ENCODE measurements at regions not wholly inside any gene's neighbourhood (a gene's known extent, or its start where the extent isn't known, plus 50 kb on each side); places are given as distances from the start of the nearest gene placed in this dataset.

- TF ChIP-seq CTCF (conservative IDR thresholded peaks at IDR 0.05; ENCODE audit: low read depth): no peak
- no peak overlapping the region for H3K27ac ChIP-seq
- CTCF ChIA-PET: no interaction called here
- POLR2A ChIA-PET (ENCODE audit: low non-redundant PET): no interaction called here
- no peak for DNase-seq (ENCODE audit: low spot score)
Measured at GRCh38 chr14:24695265-24696241, 61.6 kb upstream of the GZMB start.

- POLR2A ChIA-PET (ENCODE audit: low non-redundant PET): no interaction called here
- DNase-seq (ENCODE audit: low spot score): no peak
- TF ChIP-seq CTCF (conservative IDR thresholded peaks at IDR 0.05; ENCODE audit: low read depth): no peak
- no peak overlapping the region for H3K27ac ChIP-seq
- CTCF ChIA-PET: no interaction called here
Measured at GRCh38 chr14:24694680-24695079, 60.7 kb upstream of the GZMB start.

- no peak for DNase-seq (ENCODE audit: low spot score)
- ChIA-PET POLR2A (ENCODE audit: low non-redundant PET) (no interaction called here), CTCF (interaction anchor here (1.0 kb wide), 1 partner anchor 16 kb away, joined by 4 read pairs; no protein-coding TSS in a partner anchor)
- no peak for TF ChIP-seq CTCF (conservative IDR thresholded peaks at IDR 0.05; ENCODE audit: low read depth)
- no peak overlapping the region for H3K27ac ChIP-seq
Measured at GRCh38 chr14:24693983-24694382, 60.0 kb upstream of the GZMB start.

- POLR2A ChIA-PET (ENCODE audit: low non-redundant PET): no interaction called here
- CTCF ChIA-PET: interaction anchor here (1.0 kb wide), 1 partner anchor 17 kb away, joined by 4 read pairs; no protein-coding TSS in a partner anchor
- DNase-seq (ENCODE audit: low spot score): no peak
- no peak overlapping the region for H3K27ac ChIP-seq
- no peak for TF ChIP-seq CTCF (conservative IDR thresholded peaks at IDR 0.05; ENCODE audit: low read depth)
Measured at GRCh38 chr14:24693353-24693737, 59.4 kb upstream of the GZMB start.

- no peak for DNase-seq (ENCODE audit: low spot score)
- CTCF ChIA-PET: no interaction called here
- TF ChIP-seq CTCF (conservative IDR thresholded peaks at IDR 0.05; ENCODE audit: low read depth): no peak
Measured at GRCh38 chr14:24692382-24693352, 58.7 kb upstream of the GZMB start.

GRCh38 chr14:24690492-24690891, 56.5 kb upstream of the GZMB start:
- TF ChIP-seq CTCF (conservative IDR thresholded peaks at IDR 0.05; ENCODE audit: low read depth): no peak
- CTCF ChIA-PET: interaction anchor here (0.9 kb wide), 1 partner anchor 12 kb away, joined by 5 read pairs; no protein-coding TSS in a partner anchor
- DNase-seq (ENCODE audit: low spot score): no peak
- POLR2A ChIA-PET (ENCODE audit: low non-redundant PET): no interaction called here
- no peak overlapping the region for H3K27ac ChIP-seq

More at GRCh38 chr14:24692382-24693352, 58.7 kb upstream of the GZMB start:
- POLR2A ChIA-PET (ENCODE audit: low non-redundant PET): no interaction called here
- no peak overlapping the region for H3K27ac ChIP-seq
